ENCODE measurements at regions not wholly inside any gene's neighbourhood (a gene's known extent, or its start where the extent isn't known, plus 50 kb on each side); places are given as distances from the start of the nearest gene placed in this dataset.

DNA sequence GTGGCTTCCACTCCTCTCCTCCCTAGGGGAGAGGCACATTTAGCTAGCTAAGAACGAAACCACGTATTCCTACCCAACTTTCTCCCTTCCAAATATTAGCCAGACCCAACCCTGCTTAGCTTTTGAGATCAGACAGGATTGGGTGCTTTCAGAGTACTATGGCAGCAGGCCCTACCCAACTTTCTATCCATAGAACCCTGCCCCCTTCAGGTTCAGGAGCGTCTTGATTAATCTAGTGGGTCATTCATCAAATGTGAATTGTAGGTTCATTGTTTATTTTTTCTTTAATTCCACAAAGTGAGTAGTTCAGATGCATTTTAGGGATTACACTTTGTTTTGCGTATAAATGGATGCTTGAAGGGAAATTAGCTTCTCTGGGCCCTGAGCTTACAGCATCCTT lies 188.3 kb downstream of the MIB1 start:
- H3K9me1 ChIP-seq (replicated peaks; ENCODE audit: control insufficient read depth, extremely low read depth, insufficient read depth, low read length): no peaks in the 10 kb centered on the region
- POLR2A ChIA-PET: no interaction called here
- H3K79me2 ChIP-seq (ENCODE audit: control insufficient read depth, insufficient read depth, low read length): no peaks in the 10 kb centered on the region
- no peak overlapping the region for H3K9ac ChIP-seq (replicated peaks; ENCODE audit: extremely low read depth, insufficient read depth, low read length)
- H4K20me1 ChIP-seq (replicated peaks; ENCODE audit: control insufficient read depth, extremely low read depth, insufficient read depth, low read length): no peaks in the 10 kb centered on the region
- no peaks in the 10 kb centered on the region for H3K27me3 ChIP-seq (ENCODE audit: control insufficient read depth in 2 of 2, insufficient read depth in 2 of 2, low read length in 2 of 2)
- H3K27ac ChIP-seq (ENCODE audit: insufficient read depth, low read depth, low read length): no peak overlapping the region
- H3K4me2 ChIP-seq (ENCODE audit: insufficient read depth, low read length): no peak overlapping the region
- CTCF ChIA-PET: no interaction called here
- dilution Hi-C loops (cut with MboI; ENCODE audit: extremely low pct_ligation_motif_present, low sequenced_read_pairs): no loop called here
- H3K4me1 ChIP-seq (ENCODE audit: control insufficient read depth, extremely low read depth, insufficient read depth, low read length): peaks cover 5% of the 10 kb centered on the region
- intact Hi-C loops (cut with micrococcal nuclease): no loop called here
- no peak overlapping the region for H2AFZ ChIP-seq (ENCODE audit: low read depth, low read length)
- BruUV-seq (replicated peaks): no TSS peak
- no peak for FAIRE-seq
- no peaks in the 10 kb centered on the region for H3K36me3 ChIP-seq (ENCODE audit: control insufficient read depth in 2 of 2, extremely low read depth in 1 of 2, insufficient read depth in 2 of 2, low read length in 2 of 2)
- H3K9me3 ChIP-seq (replicated peaks; ENCODE audit: control insufficient read depth, insufficient read depth, low read length): no peaks in the 10 kb centered on the region
- H3K4me3 ChIP-seq (replicated peaks in 1 of 3; ENCODE audit: insufficient read depth in 1 of 3, low read depth in 1 of 3, low read length in 3 of 3): no peak overlapping the region
- DNase-seq (ENCODE audit: low read depth, low spot score): no peak
- TF ChIP-seq MYC (IDR thresholded peaks at IDR 0.05; ENCODE audit: low read depth, low read length) (no peak), JUN (IDR thresholded peaks at IDR 0.05; ENCODE audit: borderline replicate concordance, insufficient read depth, insufficient read length, low read depth) (no peak), EZH2 (IDR thresholded peaks at IDR 0.05; ENCODE audit: borderline replicate concordance, low read depth, low read length, severe bottlenecking) (no peak), POLR2AphosphoS5 (IDR thresholded peaks at IDR 0.05; ENCODE audit: insufficient read depth, low read depth, low read length) (no peak), GATA2 (IDR thresholded peaks at IDR 0.05; ENCODE audit: insufficient read depth, insufficient read length, low read depth, low read length) (no peak), POLR2A (IDR thresholded peaks at IDR 0.05; ENCODE audit: low read depth, low read length) (no peak), FOS (IDR thresholded peaks at IDR 0.05; ENCODE audit: borderline replicate concordance, insufficient read depth, low read length) (no peak)
- TF ChIP-seq, protein P1, sequence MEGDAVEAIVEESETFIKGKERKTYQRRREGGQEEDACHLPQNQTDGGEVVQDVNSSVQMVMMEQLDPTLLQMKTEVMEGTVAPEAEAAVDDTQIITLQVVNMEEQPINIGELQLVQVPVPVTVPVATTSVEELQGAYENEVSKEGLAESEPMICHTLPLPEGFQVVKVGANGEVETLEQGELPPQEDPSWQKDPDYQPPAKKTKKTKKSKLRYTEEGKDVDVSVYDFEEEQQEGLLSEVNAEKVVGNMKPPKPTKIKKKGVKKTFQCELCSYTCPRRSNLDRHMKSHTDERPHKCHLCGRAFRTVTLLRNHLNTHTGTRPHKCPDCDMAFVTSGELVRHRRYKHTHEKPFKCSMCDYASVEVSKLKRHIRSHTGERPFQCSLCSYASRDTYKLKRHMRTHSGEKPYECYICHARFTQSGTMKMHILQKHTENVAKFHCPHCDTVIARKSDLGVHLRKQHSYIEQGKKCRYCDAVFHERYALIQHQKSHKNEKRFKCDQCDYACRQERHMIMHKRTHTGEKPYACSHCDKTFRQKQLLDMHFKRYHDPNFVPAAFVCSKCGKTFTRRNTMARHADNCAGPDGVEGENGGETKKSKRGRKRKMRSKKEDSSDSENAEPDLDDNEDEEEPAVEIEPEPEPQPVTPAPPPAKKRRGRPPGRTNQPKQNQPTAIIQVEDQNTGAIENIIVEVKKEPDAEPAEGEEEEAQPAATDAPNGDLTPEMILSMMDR (IDR thresholded peaks at IDR 0.05; ENCODE audit: extremely low read depth in 1 of 2, insufficient read depth in 1 of 2, low read depth in 1 of 2, low read length in 2 of 2): no peak

All from endothelial cell of umbilical vein (primary cell).